Suprapubic skin (tissue), 3 donors: ENCODE measurements at regions not wholly inside any gene's neighbourhood (a gene's known extent, or its start where the extent isn't known, plus 50 kb on each side); places are given as distances from the start of the nearest gene placed in this dataset.

Experiments
- CTCF ChIP-seq, 2 donors: fragments of 200-600 bp in 1 of 2; fragments of 450-650 bp in 1 of 2; sonication (generic) in 1 of 2; IDR thresholded peaks; one replicate each; pipeline ENCODE4 v1.5.1; 2016 to 2019; ENCODE audit warnings: antibody characterized with exemption in 2 of 2, mild to moderate bottlenecking in 1 of 2, moderate library complexity in 1 of 2
- EP300 ChIP-seq: sonication (generic); formaldehyde crosslinking; IDR thresholded peaks from one replicate; pipeline ENCODE4 v1.6.1; 2017; ENCODE audit warnings: antibody characterized with exemption

- no peak for TF ChIP-seq CTCF (IDR thresholded peaks at IDR 0.05)
- TF ChIP-seq EP300, result no peak
Observed at GRCh38 chr1:241443561-241443960, 76.0 kb downstream of the FH start.
